PC-9 (cell line): ENCODE measurements at regions not wholly inside any gene's neighbourhood (a gene's known extent, or its start where the extent isn't known, plus 50 kb on each side); places are given as distances from the start of the nearest gene placed in this dataset.

Source experiments
- EZH2 ChIP-seq: fragments of 200-600 bp; sonication (generic); IDR thresholded peaks from 2 replicates; pipeline ENCODE4 v1.8.0; 2017; ENCODE audit warnings: antibody characterized with exemption, low read depth
- TF ChIP-seq, protein P1 (sequence below): fragments of 200-600 bp; sonication (generic); conservative IDR thresholded peaks from 2 replicates; pipeline ENCODE4 v1.6.1; 2017; ENCODE audit warnings: mixed run types, antibody characterized with exemption, mild to moderate bottlenecking, moderate library complexity

- TF ChIP-seq, protein P1, sequence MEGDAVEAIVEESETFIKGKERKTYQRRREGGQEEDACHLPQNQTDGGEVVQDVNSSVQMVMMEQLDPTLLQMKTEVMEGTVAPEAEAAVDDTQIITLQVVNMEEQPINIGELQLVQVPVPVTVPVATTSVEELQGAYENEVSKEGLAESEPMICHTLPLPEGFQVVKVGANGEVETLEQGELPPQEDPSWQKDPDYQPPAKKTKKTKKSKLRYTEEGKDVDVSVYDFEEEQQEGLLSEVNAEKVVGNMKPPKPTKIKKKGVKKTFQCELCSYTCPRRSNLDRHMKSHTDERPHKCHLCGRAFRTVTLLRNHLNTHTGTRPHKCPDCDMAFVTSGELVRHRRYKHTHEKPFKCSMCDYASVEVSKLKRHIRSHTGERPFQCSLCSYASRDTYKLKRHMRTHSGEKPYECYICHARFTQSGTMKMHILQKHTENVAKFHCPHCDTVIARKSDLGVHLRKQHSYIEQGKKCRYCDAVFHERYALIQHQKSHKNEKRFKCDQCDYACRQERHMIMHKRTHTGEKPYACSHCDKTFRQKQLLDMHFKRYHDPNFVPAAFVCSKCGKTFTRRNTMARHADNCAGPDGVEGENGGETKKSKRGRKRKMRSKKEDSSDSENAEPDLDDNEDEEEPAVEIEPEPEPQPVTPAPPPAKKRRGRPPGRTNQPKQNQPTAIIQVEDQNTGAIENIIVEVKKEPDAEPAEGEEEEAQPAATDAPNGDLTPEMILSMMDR: no peak
- no peak for TF ChIP-seq EZH2
These were observed 288.5 kb downstream of the MN1 start for GRCh38 chr22:27513021-27513420.
